GM12872 (cell line): ENCODE measurements at regions not wholly inside any gene's neighbourhood (a gene's known extent, or its start where the extent isn't known, plus 50 kb on each side); places are given as distances from the start of the nearest gene placed in this dataset.

Source experiments
- TF ChIP-seq, protein P1 (sequence below): IDR thresholded peaks from 3 replicates; pipeline ENCODE4 v1.5.1; 2011; ENCODE audit warnings: low read depth, mild to moderate bottlenecking, low read length, moderate library complexity; ENCODE audit not compliant: insufficient read depth

GRCh38 chr6:76866091-76866915, 597.0 kb downstream of the HTR1B start:
- TF ChIP-seq, protein P1, sequence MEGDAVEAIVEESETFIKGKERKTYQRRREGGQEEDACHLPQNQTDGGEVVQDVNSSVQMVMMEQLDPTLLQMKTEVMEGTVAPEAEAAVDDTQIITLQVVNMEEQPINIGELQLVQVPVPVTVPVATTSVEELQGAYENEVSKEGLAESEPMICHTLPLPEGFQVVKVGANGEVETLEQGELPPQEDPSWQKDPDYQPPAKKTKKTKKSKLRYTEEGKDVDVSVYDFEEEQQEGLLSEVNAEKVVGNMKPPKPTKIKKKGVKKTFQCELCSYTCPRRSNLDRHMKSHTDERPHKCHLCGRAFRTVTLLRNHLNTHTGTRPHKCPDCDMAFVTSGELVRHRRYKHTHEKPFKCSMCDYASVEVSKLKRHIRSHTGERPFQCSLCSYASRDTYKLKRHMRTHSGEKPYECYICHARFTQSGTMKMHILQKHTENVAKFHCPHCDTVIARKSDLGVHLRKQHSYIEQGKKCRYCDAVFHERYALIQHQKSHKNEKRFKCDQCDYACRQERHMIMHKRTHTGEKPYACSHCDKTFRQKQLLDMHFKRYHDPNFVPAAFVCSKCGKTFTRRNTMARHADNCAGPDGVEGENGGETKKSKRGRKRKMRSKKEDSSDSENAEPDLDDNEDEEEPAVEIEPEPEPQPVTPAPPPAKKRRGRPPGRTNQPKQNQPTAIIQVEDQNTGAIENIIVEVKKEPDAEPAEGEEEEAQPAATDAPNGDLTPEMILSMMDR: no peak

GRCh38 chr6:76862936-76863335, 600.4 kb downstream of the HTR1B start:
- TF ChIP-seq, protein P1: no peak

- TF ChIP-seq, protein P1: peak; percentile 55
Measured at GRCh38 chr6:76861403-76861802, 601.9 kb downstream of the HTR1B start.

GRCh38 chr6:76856065-76856464, 607.2 kb downstream of the HTR1B start:
- TF ChIP-seq, protein P1: no peak

GRCh38 chr6:76852776-76853175, 610.5 kb downstream of the HTR1B start:
- TF ChIP-seq, protein P1: no peak

- TF ChIP-seq, protein P1: no peak
Measured at GRCh38 chr6:76843054-76843822, 620.1 kb downstream of the HTR1B start.

DNA sequence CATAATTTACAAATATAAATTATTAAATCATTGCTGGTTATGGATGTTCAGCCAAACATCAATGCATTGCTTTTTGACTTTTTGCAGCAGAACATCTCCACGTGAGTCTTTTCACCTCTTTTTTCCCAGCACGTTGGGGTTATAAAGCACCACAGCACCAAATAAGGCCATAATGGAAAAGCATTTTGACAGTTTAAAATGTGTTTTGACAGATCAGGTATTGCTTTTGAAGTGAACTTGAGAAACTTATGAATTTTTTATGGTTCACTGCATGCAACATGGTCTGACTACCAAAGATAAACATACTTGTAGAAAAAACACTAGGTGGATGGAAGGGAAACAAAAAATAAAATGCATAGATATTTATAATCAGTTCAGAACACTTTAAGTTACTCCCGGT, 622.4 kb downstream of the HTR1B start:
- TF ChIP-seq, protein P1: no peak
